ENCODE measurements at regions not wholly inside any gene's neighbourhood (a gene's known extent, or its start where the extent isn't known, plus 50 kb on each side); places are given as distances from the start of the nearest gene placed in this dataset.

DNA sequence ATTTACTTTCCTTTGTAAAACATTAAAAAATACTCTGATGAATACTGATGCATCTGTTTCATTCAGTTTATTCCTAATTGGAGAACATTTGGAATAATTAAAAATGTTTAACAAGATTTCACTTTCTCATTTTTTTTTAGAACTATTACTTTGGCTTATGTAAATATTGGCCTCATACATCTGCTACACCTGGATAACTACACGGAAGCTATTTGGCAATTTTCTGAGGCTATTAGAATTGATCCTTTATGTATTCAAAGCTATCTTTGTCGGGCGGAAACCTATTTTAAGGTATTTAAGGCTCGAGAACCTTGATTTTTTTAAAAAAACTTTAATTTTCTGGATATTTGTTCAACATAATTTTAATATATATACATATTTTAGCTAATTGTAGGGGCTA, 196.7 kb downstream of the TTC6 start:
- TF ChIP-seq, protein P1, sequence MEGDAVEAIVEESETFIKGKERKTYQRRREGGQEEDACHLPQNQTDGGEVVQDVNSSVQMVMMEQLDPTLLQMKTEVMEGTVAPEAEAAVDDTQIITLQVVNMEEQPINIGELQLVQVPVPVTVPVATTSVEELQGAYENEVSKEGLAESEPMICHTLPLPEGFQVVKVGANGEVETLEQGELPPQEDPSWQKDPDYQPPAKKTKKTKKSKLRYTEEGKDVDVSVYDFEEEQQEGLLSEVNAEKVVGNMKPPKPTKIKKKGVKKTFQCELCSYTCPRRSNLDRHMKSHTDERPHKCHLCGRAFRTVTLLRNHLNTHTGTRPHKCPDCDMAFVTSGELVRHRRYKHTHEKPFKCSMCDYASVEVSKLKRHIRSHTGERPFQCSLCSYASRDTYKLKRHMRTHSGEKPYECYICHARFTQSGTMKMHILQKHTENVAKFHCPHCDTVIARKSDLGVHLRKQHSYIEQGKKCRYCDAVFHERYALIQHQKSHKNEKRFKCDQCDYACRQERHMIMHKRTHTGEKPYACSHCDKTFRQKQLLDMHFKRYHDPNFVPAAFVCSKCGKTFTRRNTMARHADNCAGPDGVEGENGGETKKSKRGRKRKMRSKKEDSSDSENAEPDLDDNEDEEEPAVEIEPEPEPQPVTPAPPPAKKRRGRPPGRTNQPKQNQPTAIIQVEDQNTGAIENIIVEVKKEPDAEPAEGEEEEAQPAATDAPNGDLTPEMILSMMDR (IDR thresholded peaks at IDR 0.05), result no peak

DNA sequence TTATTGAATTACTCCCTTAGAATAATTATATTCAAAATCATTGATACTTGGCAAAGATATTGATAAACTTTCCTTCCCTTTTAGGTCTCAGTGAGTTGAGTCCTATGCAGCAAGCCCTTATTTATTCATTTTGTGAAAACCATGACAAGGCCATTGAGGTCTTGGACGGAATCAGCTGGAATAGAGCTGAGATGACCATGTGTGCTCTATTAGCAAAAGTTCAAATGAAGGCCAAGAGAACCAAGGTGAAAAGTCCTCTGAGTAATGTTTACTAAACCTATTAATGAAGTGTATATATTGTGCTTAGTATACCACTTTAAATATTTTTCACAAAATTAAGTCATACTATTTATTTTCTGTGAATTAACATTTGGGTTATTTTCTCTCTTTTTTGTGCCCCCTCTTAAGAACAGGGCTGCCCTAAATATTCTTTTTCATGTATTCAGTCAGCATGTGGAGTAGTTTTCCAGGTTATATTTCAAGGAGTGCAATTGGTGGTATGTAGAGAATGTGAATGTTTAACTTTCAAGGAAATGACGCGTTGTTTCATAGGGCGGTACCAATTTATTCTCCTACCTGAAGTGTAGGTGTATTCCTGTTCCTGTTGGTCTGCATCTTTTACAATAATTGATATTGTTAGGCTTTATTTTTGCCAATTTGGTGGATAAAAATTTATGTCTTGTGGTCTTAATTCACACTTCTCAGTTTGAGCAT, 201.4 kb downstream of the TTC6 start:
- TF ChIP-seq, protein P1 (IDR thresholded peaks at IDR 0.05), result no peak

DNA sequence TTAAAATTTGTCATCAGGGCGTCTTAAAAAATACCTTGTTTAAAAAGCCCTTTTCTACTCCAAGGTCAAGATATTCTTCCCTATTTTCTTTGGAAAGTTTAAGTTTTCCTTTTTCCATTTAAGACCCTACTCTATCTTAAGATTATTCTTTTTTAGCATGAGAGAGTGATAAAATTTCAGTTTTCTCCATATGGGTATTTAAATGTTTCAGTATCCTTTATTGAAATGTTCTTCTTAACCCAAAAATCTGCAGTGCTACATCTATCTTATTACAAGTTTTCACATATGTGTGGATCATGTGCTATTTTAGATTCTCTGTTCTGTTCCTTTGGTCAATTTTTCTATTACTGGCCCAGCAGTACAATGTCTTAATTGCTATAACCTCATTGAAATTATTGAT, 202.2 kb downstream of the TTC6 start:
- TF ChIP-seq, protein P1 (IDR thresholded peaks at IDR 0.05), result no peak

DNA sequence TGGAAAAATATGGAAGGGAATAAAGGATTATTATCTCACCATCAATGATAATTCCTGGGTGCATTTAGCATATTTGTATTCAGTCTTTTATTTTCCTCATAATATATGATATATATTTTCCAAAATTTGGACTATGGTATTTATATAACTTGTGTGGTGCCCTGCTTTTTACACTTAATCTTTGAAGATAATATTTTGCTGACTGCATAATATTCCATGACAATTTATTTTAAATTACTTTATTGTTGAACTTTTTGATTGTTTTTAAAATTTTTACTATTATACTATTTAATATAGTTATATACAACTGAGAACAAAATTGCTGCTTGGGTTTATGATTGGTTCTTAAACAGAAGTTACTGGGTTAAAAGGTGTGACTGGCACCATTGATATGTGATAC, 212.3 kb downstream of the TTC6 start:
- TF ChIP-seq, protein P1 (IDR thresholded peaks at IDR 0.05), result no peak

DNA sequence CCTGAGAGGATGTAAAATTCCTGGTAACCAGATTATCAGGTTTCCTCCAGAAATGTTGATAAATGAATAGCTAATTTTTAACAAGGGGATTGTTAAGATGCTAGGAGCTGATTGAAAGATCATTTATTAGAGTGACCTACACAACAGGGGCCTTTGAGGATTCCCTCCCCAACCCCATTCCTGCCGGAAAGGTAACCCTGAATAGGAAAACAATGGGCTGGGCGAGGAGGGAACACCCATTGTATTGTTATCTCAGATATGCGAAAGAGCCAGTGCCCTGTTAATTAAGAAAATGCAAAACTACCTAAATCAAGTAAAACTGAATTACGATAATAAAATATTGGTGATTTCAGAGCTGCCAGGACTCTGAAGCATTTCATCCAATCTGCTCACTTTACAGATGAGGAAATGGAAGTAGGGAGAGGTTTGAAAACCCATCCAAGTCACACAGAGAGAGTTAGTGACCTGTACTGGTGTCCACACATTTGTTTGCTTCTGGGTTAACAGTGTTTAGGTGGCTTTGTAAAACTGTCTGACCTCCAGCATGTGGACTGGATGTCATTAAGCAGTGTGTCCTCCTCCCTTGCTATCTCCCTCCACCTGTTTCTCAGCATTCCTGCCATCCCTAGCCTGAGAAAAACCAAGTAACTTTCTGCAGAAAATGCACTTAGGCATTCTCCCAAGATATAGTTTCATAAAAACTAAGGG, 214.8 kb downstream of the TTC6 start:
- TF ChIP-seq, protein P1 (IDR thresholded peaks at IDR 0.05), result no peak

DNA sequence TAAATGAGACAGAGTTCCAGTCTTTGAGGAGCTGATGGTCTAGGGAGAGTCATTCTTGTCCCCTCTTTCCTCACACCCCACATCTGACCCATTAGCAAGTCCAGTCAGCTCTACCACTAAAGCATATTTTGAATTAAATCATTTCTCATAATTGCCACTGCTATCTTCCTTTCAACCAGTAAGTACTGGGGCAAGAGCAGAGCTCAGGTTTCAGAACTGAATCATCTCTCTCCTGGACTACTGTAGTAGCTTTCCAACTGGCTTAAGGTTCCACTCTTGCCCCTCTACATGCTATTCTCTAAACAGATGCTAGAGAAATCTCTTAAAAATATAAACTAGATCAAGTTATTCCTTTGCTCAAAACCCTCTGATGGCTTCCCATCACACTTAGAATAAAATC, 218.3 kb downstream of the TTC6 start:
- TF ChIP-seq, protein P1 (IDR thresholded peaks at IDR 0.05), result no peak

DNA sequence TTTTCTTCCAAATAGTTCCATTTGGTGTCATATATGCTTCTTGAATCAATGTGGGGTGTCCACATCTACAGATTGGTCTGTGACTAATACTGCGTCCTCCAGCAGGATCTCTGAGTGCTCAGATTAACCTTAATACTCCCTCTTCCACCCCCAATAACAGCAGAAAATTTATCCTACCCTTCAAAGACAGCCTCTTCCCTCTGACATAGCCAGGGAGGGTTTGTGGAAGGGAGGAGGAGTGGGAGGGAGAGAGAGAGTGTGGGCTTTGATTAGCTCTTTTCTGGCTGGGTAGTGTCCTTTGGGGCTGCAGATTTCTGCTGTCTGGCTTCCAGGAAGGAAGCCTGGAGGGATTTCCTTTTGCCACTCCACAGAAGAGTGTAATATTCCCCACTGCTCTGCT, 220.7 kb downstream of the TTC6 start:
- TF ChIP-seq, protein P1 (IDR thresholded peaks at IDR 0.05), result no peak

Data from LNCAP (cell line).